ENCODE measurements at regions not wholly inside any gene's neighbourhood (a gene's known extent, or its start where the extent isn't known, plus 50 kb on each side); places are given as distances from the start of the nearest gene placed in this dataset.
A peak's percentile ranks its signal among the peaks of the same experiment; 100 is the strongest.

GRCh38 chr12:92068459-92068858, 77.2 kb downstream of the BTG1 start:
- TF ChIP-seq EZH2 (optimal IDR thresholded peaks at IDR 0.05; ENCODE audit: low read depth, low read length) (no peak), EZH2phosphoT487 (IDR thresholded peaks at IDR 0.05; ENCODE audit: low read length) (no peak), CTCF (IDR thresholded peaks at IDR 0.05; ENCODE audit: low read length) (no peak)
- Histone ChIP-seq H3K4me1 (ENCODE audit: low read length) (peaks cover under 1% of the 10 kb centered on the region; the same call in 1 of the 2 replicates), H3K27me3 (replicated peaks; ENCODE audit: insufficient read depth, low read length) (no peaks in the 10 kb centered on the region), H3F3A (ENCODE audit: insufficient read depth, low read length) (no peaks in the 10 kb centered on the region), H3K79me2 (ENCODE audit: low read length) (no peaks in the 10 kb centered on the region), H3K4me2 (ENCODE audit: low read depth, low read length) (no peak overlapping the region), H3K9me2 (replicated peaks; ENCODE audit: insufficient read depth, low read length) (0 out of 2 replicates have a peak, but pooled peaks cover 5% of the 10 kb centered on the region), H3K36me3 (replicated peaks; ENCODE audit: insufficient read depth, low read length) (no peaks in the 10 kb centered on the region), H4K20me1 (ENCODE audit: insufficient read depth, low read length) (no peaks in the 10 kb centered on the region), H3K9ac (ENCODE audit: low read length) (no peak overlapping the region), H3K4me3 (ENCODE audit: low read length) (no peak overlapping the region), H2AFZ (ENCODE audit: low read length) (no peak overlapping the region), H3K9me3 (replicated peaks; ENCODE audit: insufficient read depth, low read length) (no peaks in the 10 kb centered on the region), H3K27ac (ENCODE audit: low read length) (no peak overlapping the region)
- no peak for DNase-seq

- H3K79me2 ChIP-seq (ENCODE audit: low read length): no peaks in the 10 kb centered on the region
- H3K9me3 ChIP-seq (replicated peaks; ENCODE audit: insufficient read depth, low read length): no peaks in the 10 kb centered on the region
- H3K36me3 ChIP-seq (replicated peaks; ENCODE audit: insufficient read depth, low read length): no peaks in the 10 kb centered on the region
- H2AFZ ChIP-seq (ENCODE audit: low read length): no peak overlapping the region
- H3K4me3 ChIP-seq (ENCODE audit: low read length): no peak overlapping the region
- no peak overlapping the region for H3K27ac ChIP-seq (ENCODE audit: low read length)
- TF ChIP-seq EZH2phosphoT487 (IDR thresholded peaks at IDR 0.05; ENCODE audit: low read length): no peak
- H3K9ac ChIP-seq (ENCODE audit: low read length): no peak overlapping the region
- H3K4me1 ChIP-seq (ENCODE audit: low read length): peaks cover 29% of the 10 kb centered on the region
- no peaks in the 10 kb centered on the region for H3K27me3 ChIP-seq (replicated peaks; ENCODE audit: insufficient read depth, low read length)
- no peak for DNase-seq
- H3K4me2 ChIP-seq (ENCODE audit: low read depth, low read length): peak overlapping the region; percentile 16; the same call in 1 of the 2 replicates
- 0 out of 2 replicates have a peak, but pooled peaks cover 5% of the 10 kb centered on the region for H3K9me2 ChIP-seq (replicated peaks; ENCODE audit: insufficient read depth, low read length)
- H3F3A ChIP-seq (ENCODE audit: insufficient read depth, low read length): 0 out of 2 replicates have a peak, but pooled peaks cover 3% of the 10 kb centered on the region
- no peaks in the 10 kb centered on the region for H4K20me1 ChIP-seq (ENCODE audit: insufficient read depth, low read length)
Observed at GRCh38 chr12:92065639-92066038, 80.0 kb downstream of the BTG1 start.

- no peak overlapping the region for H3K4me3 ChIP-seq (ENCODE audit: low read length)
- 0 out of 2 replicates have a peak, but pooled peaks cover 5% of the 10 kb centered on the region for H3K9me2 ChIP-seq (replicated peaks; ENCODE audit: insufficient read depth, low read length)
- no peaks in the 10 kb centered on the region for H4K20me1 ChIP-seq (ENCODE audit: insufficient read depth, low read length)
- no peaks in the 10 kb centered on the region for H3K9me3 ChIP-seq (replicated peaks; ENCODE audit: insufficient read depth, low read length)
- 0 out of 2 replicates have a peak, but pooled peaks cover 5% of the 10 kb centered on the region for H3F3A ChIP-seq (ENCODE audit: insufficient read depth, low read length)
- no peaks in the 10 kb centered on the region for H3K79me2 ChIP-seq (ENCODE audit: low read length)
- H3K4me1 ChIP-seq (ENCODE audit: low read length): peaks cover 34% of the 10 kb centered on the region
- H2AFZ ChIP-seq (ENCODE audit: low read length): no peak overlapping the region
- H3K27me3 ChIP-seq (replicated peaks; ENCODE audit: insufficient read depth, low read length): no peaks in the 10 kb centered on the region
- H3K9ac ChIP-seq (ENCODE audit: low read length): no peak overlapping the region
- no peaks in the 10 kb centered on the region for H3K36me3 ChIP-seq (replicated peaks; ENCODE audit: insufficient read depth, low read length)
- DNase-seq: peak; percentile 46
- H3K27ac ChIP-seq (ENCODE audit: low read length): no peak overlapping the region
- peak overlapping the region; percentile 16; the same call in 1 of the 2 replicates for H3K4me2 ChIP-seq (ENCODE audit: low read depth, low read length)
- TF ChIP-seq CTCF (IDR thresholded peaks at IDR 0.05; ENCODE audit: low read length) (no peak), EZH2phosphoT487 (IDR thresholded peaks at IDR 0.05; ENCODE audit: low read length) (no peak), EZH2 (optimal IDR thresholded peaks at IDR 0.05; ENCODE audit: low read depth, low read length) (no peak)
Observed at GRCh38 chr12:92065018-92065499, 80.6 kb downstream of the BTG1 start.

GRCh38 chr12:92064422-92064821, 81.2 kb downstream of the BTG1 start:
- H4K20me1 ChIP-seq (ENCODE audit: insufficient read depth, low read length): no peaks in the 10 kb centered on the region
- no peak overlapping the region for H3K4me3 ChIP-seq (ENCODE audit: low read length)
- H3K27ac ChIP-seq (ENCODE audit: low read length): no peak overlapping the region
- 0 out of 2 replicates have a peak, but pooled peaks cover 5% of the 10 kb centered on the region for H3K9me2 ChIP-seq (replicated peaks; ENCODE audit: insufficient read depth, low read length)
- no peak overlapping the region for H3K9ac ChIP-seq (ENCODE audit: low read length)
- H3K4me2 ChIP-seq (ENCODE audit: low read depth, low read length): no peak overlapping the region
- no peak for DNase-seq
- H2AFZ ChIP-seq (ENCODE audit: low read length): no peak overlapping the region
- H3K4me1 ChIP-seq (ENCODE audit: low read length): peaks cover 40% of the 10 kb centered on the region
- H3K9me3 ChIP-seq (replicated peaks; ENCODE audit: insufficient read depth, low read length): no peaks in the 10 kb centered on the region
- no peaks in the 10 kb centered on the region for H3K27me3 ChIP-seq (replicated peaks; ENCODE audit: insufficient read depth, low read length)
- H3F3A ChIP-seq (ENCODE audit: insufficient read depth, low read length): peaks cover 11% of the 10 kb centered on the region
- no peaks in the 10 kb centered on the region for H3K79me2 ChIP-seq (ENCODE audit: low read length)
- no peak for TF ChIP-seq CTCF (IDR thresholded peaks at IDR 0.05; ENCODE audit: low read length)
- no peaks in the 10 kb centered on the region for H3K36me3 ChIP-seq (replicated peaks; ENCODE audit: insufficient read depth, low read length)
